Osteoblast (primary cell): ENCODE measurements at regions not wholly inside any gene's neighbourhood (a gene's known extent, or its start where the extent isn't known, plus 50 kb on each side); places are given as distances from the start of the nearest gene placed in this dataset.

Source experiments
- DNase-seq: peaks from one replicate; pipeline ENCODE4 v3.0.0; 2011; ENCODE audit warnings: low spot score, mixed read lengths; ENCODE audit not compliant: insufficient read length; ENCODE audit errors: missing footprints
- H2AFZ ChIP-seq: 2 replicates; pipeline ENCODE4 v1.6.0; 2011; ENCODE audit warnings: mild to moderate bottlenecking, low read length
- H3K27ac ChIP-seq: 2 replicates; pipeline ENCODE4 v1.5.1; 2011; ENCODE audit warnings: mild to moderate bottlenecking, low read depth, low read length, moderate library complexity
- H3K27me3 ChIP-seq: 2 replicates; pipeline ENCODE4 v1.6.0; 2012; ENCODE audit warnings: mild to moderate bottlenecking, control low read depth, inconsistent platforms, low read length, moderate library complexity; ENCODE audit not compliant: insufficient read depth
- H3K36me3 ChIP-seq: 2 replicates; pipeline ENCODE4 v1.5.1; 2011; ENCODE audit warnings: mild to moderate bottlenecking, low read length, control low read depth, moderate library complexity; ENCODE audit not compliant: insufficient read depth
- H3K4me1 ChIP-seq: 2 replicates; pipeline ENCODE4 v1.5.1; 2011; ENCODE audit warnings: mild to moderate bottlenecking, low read length, control low read depth, moderate library complexity; ENCODE audit not compliant: insufficient read depth
- H3K4me2 ChIP-seq: 2 replicates; pipeline ENCODE4 v1.6.0; 2011; ENCODE audit warnings: mild to moderate bottlenecking, low read length; ENCODE audit not compliant: insufficient read depth
- H3K4me3 ChIP-seq: fragments of 200-600 bp; sonication (generic); 3 replicates; pipeline ENCODE4 v1.5.1; 2012; ENCODE audit warnings: mild to moderate bottlenecking, low read length, inconsistent platforms; ENCODE audit not compliant: insufficient read depth
- H3K79me2 ChIP-seq: 2 replicates; pipeline ENCODE4 v1.6.0; 2012; ENCODE audit warnings: mild to moderate bottlenecking, low read length, control low read depth, inconsistent platforms; ENCODE audit not compliant: insufficient read depth
- H3K9me3 ChIP-seq: 2 replicates; pipeline ENCODE4 v1.5.1; 2011; ENCODE audit warnings: low read depth, low read length, control low read depth
- H4K20me1 ChIP-seq: 2 replicates; pipeline ENCODE4 v1.6.0; 2012; ENCODE audit warnings: mild to moderate bottlenecking, low read length, control low read depth; ENCODE audit not compliant: insufficient read depth
- CTCF ChIP-seq: IDR thresholded peaks from 2 replicates; pipeline ENCODE4 v1.5.1; 2011; ENCODE audit warnings: mild to moderate bottlenecking, low read depth, low read length, moderate library complexity; ENCODE audit errors: extremely low read depth

- H3K27ac ChIP-seq, result no peak overlapping the region
- no peaks in the 10 kb centered on the region for H4K20me1 ChIP-seq
- H3K36me3 ChIP-seq, result no peaks in the 10 kb centered on the region
- TF ChIP-seq CTCF, result no peak
- H3K27me3 ChIP-seq, result peaks cover 3% of the 10 kb centered on the region
- H3K4me3 ChIP-seq, result no peak overlapping the region
- no peak for DNase-seq
- no peaks in the 10 kb centered on the region for H3K9me3 ChIP-seq
- H3K79me2 ChIP-seq, result no peaks in the 10 kb centered on the region
- H3K4me1 ChIP-seq, result peaks cover 8% of the 10 kb centered on the region
- no peak overlapping the region for H3K4me2 ChIP-seq
- H2AFZ ChIP-seq, result no peak overlapping the region
These were observed 176.1 kb downstream of the ATPSCKMT start for GRCh38 chr5:10073441-10074104.

- Histone ChIP-seq H2AFZ (no peak overlapping the region), H3K27me3 (peaks cover 3% of the 10 kb centered on the region), H3K4me2 (no peak overlapping the region), H3K79me2 (no peaks in the 10 kb centered on the region), H4K20me1 (no peaks in the 10 kb centered on the region), H3K4me1 (no peaks in the 10 kb centered on the region), H3K9me3 (no peaks in the 10 kb centered on the region), H3K27ac (no peak overlapping the region), H3K4me3 (no peak overlapping the region), H3K36me3 (no peaks in the 10 kb centered on the region)
- no peak for TF ChIP-seq CTCF
- DNase-seq, result no peak
These were observed 179.9 kb downstream of the ATPSCKMT start for GRCh38 chr5:10069637-10070313.

- DNase-seq, result no peak
These were observed 184.2 kb downstream of the ATPSCKMT start for GRCh38 chr5:10065428-10066000.

More at GRCh38 chr5:10065428-10066000, 184.2 kb downstream of the ATPSCKMT start:
- Histone ChIP-seq H4K20me1 (no peaks in the 10 kb centered on the region), H2AFZ (no peak overlapping the region), H3K4me3 (no peak overlapping the region), H3K4me1 (no peaks in the 10 kb centered on the region), H3K27ac (no peak overlapping the region), H3K27me3 (peaks cover 6% of the 10 kb centered on the region), H3K9me3 (no peaks in the 10 kb centered on the region), H3K79me2 (no peaks in the 10 kb centered on the region), H3K4me2 (no peak overlapping the region), H3K36me3 (no peaks in the 10 kb centered on the region)
- TF ChIP-seq CTCF, result no peak
